ENCODE measurements at regions not wholly inside any gene's neighbourhood (a gene's known extent, or its start where the extent isn't known, plus 50 kb on each side); places are given as distances from the start of the nearest gene placed in this dataset.

DNA sequence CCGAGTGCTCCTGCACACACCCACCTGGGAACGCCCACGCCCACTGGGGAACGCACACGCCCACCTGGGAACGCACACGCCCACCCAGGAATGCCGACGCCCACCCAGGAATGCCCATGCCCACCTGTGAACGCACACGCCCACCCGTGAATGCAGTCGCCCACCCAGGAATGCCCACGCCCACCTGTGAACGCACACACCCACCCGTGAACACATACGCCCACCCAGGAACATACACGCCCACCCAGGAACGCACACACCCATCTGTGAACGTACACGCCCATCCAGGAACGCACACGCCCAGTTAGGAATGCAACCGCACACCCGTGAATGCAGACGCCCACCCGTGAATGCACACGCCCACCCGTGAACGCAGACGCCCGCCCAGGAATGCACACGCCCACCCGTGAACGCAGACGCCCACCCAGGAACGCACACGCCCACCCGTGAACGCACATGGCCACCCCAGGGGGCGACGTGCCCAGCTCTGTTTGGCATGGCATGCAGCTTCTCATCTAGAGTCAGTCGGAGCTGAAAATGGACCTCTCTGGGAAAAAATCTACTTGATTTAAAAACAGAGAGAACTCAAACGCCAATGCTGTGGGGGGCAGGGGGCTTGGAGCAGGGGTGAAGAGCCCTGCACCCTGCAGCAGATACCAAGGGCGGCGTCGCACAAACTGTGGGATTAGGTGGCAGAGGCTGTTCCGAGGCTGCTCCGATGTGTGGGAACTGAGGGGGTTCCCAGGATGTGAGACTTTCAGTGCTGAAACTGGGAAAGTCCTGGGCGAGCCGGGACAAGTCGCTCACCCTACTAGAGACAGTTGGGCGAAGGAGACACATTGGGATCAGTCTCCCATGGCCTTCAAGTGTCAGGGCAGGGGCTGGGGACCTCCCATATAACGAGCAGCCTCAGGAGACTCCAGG is 83.3 kb downstream of the MYEOV start:
- no peaks in the 10 kb centered on the region for H3K4me1 Mint-ChIP-seq (ENCODE audit: low read depth)
- H3K27me3 Mint-ChIP-seq (ENCODE audit: low read depth): no peaks in the 10 kb centered on the region
- H3K27ac Mint-ChIP-seq: no peak overlapping the region
- DNase-seq (no peak), ATAC-seq (replicated peaks in 1 of 2) (no peak)
- no peaks in the 10 kb centered on the region for H3K9me3 Mint-ChIP-seq
- H3K36me3 Mint-ChIP-seq (ENCODE audit: insufficient read depth in 2 of 2): no peaks in the 10 kb centered on the region
- H3K4me3 Mint-ChIP-seq: no peak overlapping the region

DNA sequence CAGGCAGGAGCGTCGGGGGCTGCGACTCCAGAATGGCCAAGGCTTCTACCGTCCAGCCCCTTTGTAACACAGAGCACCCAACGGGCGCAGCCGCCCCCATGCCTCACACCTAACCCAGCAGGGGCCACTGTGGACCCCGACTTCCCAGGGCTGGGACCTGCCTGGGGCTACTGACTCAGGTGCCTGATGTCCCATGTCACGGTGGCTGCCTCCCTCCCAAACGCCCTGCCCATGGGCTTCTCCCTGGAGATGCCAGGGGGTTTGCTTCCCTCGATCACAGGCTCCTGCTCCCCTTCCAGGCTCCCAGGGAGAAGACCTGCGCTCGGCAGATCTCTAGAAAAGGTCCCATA is 84.0 kb downstream of the MYEOV start:
- Mint-ChIP-seq H3K9me3 (no peaks in the 10 kb centered on the region), H3K4me1 (ENCODE audit: low read depth) (no peaks in the 10 kb centered on the region), H3K27me3 (ENCODE audit: low read depth) (no peaks in the 10 kb centered on the region), H3K27ac (no peak overlapping the region), H3K36me3 (ENCODE audit: insufficient read depth in 2 of 2) (no peaks in the 10 kb centered on the region), H3K4me3 (no peak overlapping the region)
- DNase-seq (no peak), ATAC-seq (replicated peaks in 1 of 2) (no peak)

DNA sequence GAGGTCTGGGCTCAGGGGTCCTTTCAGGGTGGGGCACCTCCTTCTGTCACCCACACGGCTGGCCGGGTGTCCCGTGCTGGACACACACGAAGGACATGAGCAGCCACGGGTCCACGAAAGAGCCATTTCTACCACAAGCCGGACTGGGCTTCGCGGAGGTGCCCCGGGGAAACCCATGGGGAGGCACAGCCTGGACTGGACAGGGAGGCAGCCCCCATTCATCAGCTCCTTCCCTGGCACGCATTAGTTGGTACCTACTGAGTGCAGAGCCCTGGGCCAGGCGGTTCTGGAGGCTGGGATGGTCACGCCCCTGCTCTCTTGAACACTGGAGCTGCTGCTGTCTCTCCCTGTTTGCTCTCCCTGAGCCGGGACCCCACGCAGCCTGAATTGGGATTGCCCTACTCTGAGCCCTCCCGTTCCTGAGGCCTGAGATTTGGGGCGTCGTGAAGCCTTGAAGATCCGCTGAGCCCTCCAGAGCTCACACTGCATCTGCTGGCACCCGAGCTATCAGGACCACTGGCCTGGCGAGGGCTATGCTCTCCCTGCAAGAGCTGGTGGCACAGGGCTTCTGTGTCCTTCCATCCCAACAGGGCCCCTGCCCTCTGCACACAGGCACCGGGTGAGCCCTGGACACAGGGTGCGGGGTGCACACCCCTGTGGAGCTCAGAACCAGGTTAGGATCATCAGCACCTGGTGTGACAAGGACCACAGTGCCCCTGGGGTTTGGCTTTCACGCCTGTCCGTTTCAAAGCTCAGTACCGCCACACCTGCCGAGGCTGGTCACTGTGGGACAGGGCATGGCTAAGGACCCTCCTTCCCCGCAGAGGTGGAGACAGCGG is 84.6 kb downstream of the MYEOV start:
- H3K9me3 Mint-ChIP-seq: no peaks in the 10 kb centered on the region
- H3K27me3 Mint-ChIP-seq (ENCODE audit: low read depth): no peaks in the 10 kb centered on the region
- ATAC-seq (replicated peaks in 1 of 2) (no peak), DNase-seq (no peak)
- no peaks in the 10 kb centered on the region for H3K36me3 Mint-ChIP-seq (ENCODE audit: insufficient read depth in 2 of 2)
- H3K27ac Mint-ChIP-seq: no peak overlapping the region
- no peak overlapping the region for H3K4me3 Mint-ChIP-seq
- no peaks in the 10 kb centered on the region for H3K4me1 Mint-ChIP-seq (ENCODE audit: low read depth)

DNA sequence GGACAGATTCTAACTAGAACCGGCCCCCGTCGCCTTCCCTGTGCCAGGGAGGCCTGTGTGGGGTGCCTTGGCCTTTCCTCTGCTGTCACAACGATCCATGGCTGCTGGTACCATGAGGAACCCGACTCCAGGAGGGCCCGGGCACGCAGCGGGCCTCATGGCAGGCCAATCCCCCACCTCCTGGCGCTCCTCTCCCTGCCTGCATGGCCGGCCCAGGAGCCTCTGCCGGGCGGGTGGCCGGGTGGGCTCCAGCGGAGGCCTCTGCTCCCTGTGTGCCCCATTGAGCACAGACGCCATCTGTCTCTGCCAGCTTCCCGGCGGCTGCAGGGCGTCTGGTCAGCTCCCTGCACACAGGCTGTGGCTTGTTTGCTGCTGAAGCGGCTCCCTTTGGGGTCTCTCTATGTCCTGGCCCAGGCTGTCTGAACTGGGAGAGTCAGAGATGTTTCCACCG is 86.5 kb downstream of the MYEOV start:
- no peak overlapping the region for H3K27ac Mint-ChIP-seq
- ATAC-seq (replicated peaks in 1 of 2): no peak
- DNase-seq: no peak

DNA sequence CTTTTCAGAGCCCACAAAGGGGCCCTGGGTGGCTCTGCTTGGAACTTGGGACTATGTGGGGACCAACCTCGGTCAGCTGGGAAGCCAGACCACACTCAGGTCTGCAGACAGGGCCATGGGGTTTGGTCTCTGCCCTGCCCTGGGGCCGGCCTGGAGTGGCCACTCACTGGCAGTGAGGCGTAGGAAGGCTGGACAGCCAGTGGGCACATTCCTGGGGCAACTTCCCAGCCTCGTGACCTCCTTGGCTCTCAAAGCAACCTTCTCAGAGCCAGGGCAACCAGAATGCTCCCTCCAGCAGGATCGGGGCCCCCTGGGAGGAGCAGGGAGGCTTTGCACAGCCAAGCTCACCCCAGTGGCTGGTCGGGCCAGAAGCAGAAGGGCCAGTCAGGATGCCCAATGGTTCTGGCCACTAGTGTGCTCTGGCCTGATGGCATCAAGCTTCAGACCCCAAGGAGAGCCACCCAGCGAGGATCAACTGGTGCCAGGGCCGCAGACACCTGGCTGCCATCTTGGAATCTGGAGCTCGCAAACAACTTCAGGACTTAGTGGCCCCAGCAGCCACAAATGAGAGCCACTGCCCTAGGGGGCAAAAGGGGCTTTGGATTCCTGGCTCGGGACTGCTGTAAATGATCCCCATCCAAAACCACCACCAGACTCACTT is 87.1 kb downstream of the MYEOV start:
- no peak overlapping the region for H3K27ac Mint-ChIP-seq
- ATAC-seq (replicated peaks in 1 of 2) (no peak), DNase-seq (no peak)
- H3K9me3 Mint-ChIP-seq: no peaks in the 10 kb centered on the region
- no peaks in the 10 kb centered on the region for H3K27me3 Mint-ChIP-seq (ENCODE audit: low read depth)
- no peaks in the 10 kb centered on the region for H3K4me1 Mint-ChIP-seq (ENCODE audit: low read depth)
- peak overlapping the region in 1 of 2 donors; percentile 31 for H3K4me3 Mint-ChIP-seq
- H3K36me3 Mint-ChIP-seq (ENCODE audit: insufficient read depth in 2 of 2): no peaks in the 10 kb centered on the region

More for the DNA sequence above, 86.5 kb downstream of the MYEOV start:
- H3K9me3 Mint-ChIP-seq: no peaks in the 10 kb centered on the region
- H3K27me3 Mint-ChIP-seq (ENCODE audit: low read depth): no peaks in the 10 kb centered on the region
- H3K4me1 Mint-ChIP-seq (ENCODE audit: low read depth): no peaks in the 10 kb centered on the region
- H3K36me3 Mint-ChIP-seq (ENCODE audit: insufficient read depth in 2 of 2): no peaks in the 10 kb centered on the region
- H3K4me3 Mint-ChIP-seq: no peak overlapping the region

DNA sequence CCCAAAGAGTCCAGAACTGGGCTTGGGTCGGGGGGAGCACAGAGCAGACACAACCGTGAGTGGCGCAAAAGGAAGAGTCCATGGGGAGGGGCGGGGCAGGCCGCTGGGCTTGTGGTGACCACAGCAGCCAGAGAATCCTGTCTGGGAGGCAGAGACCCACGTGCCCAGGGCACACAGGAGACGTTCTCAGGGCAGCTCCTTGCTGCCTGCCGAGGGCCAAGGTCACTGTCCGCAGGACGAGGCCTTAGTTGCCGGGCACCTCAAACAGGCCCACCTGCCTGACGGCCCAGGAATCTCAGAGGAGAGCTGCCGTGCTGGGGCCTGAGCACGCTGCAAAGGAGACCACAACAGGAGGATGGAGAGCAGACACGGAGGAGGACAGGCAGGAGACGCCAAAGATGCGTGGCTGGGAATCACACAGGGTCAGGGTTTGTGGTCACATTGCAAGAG is 87.8 kb downstream of the MYEOV start:
- Mint-ChIP-seq H3K9me3 (no peaks in the 10 kb centered on the region), H3K27me3 (ENCODE audit: low read depth) (no peaks in the 10 kb centered on the region), H3K27ac (no peak overlapping the region), H3K36me3 (ENCODE audit: insufficient read depth in 2 of 2) (no peaks in the 10 kb centered on the region), H3K4me3 (peak overlapping the region in 1 of 2 donors; percentile 47), H3K4me1 (ENCODE audit: low read depth) (no peaks in the 10 kb centered on the region)
- ATAC-seq (replicated peaks in 1 of 2) (no peak), DNase-seq (no peak)

DNA sequence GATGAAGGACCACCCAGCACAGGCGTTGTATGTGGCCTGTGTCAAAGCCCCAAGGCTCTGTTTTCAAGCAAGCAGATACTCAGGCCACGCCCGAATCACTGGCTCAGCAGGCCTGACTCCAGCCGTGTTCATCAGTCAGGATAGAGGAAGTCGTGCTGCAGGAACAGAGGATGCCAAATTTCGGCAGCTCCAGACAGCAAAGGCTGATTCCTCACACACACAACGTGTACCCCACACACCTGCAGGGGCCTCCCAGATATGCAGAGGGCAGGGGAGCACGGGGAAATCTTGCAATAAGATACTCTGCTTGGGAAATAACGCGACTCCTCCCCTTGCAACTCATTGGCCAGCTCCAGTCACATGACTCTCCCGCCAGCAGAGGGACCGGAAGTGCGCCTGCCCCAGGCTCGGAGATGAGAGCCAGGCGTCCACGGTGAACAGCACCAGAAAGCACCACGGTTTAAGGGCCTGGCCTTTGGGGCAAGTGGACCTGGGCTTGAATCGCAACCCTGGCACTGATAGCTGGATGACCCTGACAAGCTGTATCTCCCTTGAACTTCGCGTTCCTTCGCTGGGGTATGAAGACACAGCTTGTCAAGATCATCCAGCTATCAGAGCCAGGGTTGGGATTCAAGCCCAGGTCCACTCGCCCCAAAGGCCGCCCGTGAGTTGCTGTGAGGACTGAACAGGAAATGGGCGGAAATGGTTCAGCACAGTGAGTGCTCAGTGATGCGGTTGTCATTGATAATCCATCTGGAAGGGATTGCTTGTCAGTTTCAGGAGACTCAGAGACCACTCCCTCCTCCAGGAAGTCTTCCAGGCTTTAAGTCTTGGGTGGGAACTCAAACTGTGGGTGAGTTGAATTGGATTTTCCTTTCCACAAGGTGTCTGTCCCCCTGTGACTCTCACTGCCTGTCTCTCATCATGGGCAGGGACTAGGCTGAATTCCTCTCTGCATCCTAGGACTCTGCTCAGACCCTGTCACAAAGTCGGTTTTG is 88.5 kb downstream of the MYEOV start:
- DNase-seq (peak in 1 of 2 donors; percentile 62), ATAC-seq (replicated peaks in 1 of 2) (peak in 1 of 2 donors; percentile 84)
- Mint-ChIP-seq H3K27me3 (ENCODE audit: low read depth) (no peaks in the 10 kb centered on the region), H3K27ac (no peak overlapping the region), H3K4me3 (peak overlapping the region in 1 of 2 donors; percentile 47), H3K4me1 (ENCODE audit: low read depth) (no peaks in the 10 kb centered on the region), H3K36me3 (ENCODE audit: insufficient read depth in 2 of 2) (no peaks in the 10 kb centered on the region), H3K9me3 (peaks cover under 1 to 3% of the 10 kb centered on the region in 2 donors)

DNA sequence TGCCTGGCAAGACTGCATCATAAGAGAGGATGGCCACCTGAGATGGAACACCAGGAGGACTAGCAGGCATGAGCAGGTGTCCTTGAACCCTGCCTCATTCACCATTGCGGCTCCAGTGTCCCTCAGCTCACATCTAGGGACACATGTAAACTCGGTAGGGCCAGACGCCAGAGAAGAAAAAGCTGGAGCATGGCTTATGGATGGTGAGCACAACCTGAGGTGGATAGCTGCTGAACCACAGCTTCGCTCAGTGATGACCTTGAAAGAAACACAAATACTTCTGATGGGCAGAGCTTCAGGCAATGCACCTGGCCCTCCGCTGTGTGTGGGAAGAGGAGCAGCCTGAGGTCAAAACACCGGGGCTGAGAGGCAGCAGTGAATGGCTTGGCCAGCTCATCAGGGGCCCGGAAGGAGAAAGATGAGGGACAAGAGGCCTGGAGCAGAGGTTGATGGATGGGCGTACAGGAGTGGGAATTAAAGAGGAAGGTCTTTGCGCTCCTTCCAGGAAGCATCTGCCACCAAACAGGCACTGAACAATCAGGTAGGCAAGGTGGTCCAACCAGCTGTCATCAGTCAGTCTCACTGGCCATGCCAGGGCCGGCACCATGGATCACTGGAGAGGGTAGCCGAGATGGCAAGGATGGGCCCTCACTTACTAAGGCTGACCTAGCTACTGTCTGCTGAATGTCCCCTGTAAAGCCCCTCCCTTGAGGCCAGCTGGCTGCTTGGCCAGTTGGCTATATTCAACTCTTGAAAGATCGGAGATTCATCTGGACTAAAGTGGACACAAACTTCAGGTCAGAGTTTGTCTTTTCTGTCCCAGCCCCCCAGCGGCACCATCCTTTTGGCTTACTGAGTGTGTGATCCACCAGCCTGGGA is 89.7 kb downstream of the MYEOV start:
- H3K4me3 Mint-ChIP-seq: peak overlapping the region in 1 of 2 donors; percentile 40
- no peak overlapping the region for H3K27ac Mint-ChIP-seq
- H3K27me3 Mint-ChIP-seq (ENCODE audit: low read depth): no peaks in the 10 kb centered on the region
- peaks cover 7 to 9% of the 10 kb centered on the region in 2 donors for H3K36me3 Mint-ChIP-seq (ENCODE audit: insufficient read depth in 2 of 2)
- no peak for DNase-seq
- ATAC-seq (replicated peaks in 1 of 2): no peak
- peaks cover 10 to 13% of the 10 kb centered on the region in 2 donors for H3K9me3 Mint-ChIP-seq
- no peaks in the 10 kb centered on the region for H3K4me1 Mint-ChIP-seq (ENCODE audit: low read depth)

DNA sequence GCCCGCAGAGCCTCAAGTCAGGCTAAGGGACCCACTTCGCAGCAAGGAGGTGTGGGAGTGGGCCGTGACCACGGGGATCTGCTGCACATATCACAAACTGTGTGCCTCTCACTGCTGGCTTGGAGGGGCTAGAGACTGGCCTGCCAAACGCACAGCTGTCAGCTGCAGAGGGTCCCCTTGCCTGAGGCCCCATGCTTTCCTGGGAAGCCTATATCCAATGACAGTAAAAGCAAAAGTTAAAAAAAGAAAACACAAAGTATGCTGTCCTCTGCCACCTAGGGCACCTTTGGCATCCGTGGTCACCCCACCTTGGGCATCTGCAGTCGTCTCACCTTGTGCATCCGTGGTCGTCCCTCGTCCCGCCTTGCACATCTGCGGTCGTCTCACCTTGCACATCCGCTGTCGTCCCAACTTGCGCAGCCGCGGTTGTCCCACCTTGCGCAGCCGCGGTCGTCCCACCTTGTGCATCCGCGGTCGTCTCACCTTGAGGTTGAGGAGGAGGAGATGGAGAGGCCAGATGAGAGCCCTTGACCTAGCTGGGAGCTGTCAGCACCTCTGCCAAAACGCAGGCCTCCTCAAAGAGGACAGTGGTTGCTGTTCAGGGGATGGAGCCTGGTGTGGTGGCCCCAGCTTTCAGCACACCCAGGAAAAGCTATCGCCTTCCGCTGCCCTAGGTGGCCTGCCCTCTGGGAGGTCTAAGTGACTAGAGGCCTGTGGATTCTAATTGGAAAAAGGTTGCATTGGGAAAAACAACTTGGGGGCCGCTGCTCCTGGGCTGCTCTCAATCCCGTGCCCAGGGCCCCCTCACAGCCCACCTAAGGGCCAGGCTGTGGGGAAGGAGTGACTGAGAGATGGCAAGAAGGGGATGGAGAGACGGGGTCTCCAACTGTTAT is 90.5 kb downstream of the MYEOV start:
- ATAC-seq (replicated peaks in 1 of 2) (no peak), DNase-seq (no peak)
- Mint-ChIP-seq H3K27me3 (ENCODE audit: low read depth) (no peaks in the 10 kb centered on the region), H3K4me1 (ENCODE audit: low read depth) (no peaks in the 10 kb centered on the region), H3K4me3 (no peak overlapping the region), H3K27ac (no peak overlapping the region), H3K9me3 (peaks cover 15 to 16% of the 10 kb centered on the region in 2 donors), H3K36me3 (ENCODE audit: insufficient read depth in 2 of 2) (peaks cover 7 to 13% of the 10 kb centered on the region in 2 donors)

DNA sequence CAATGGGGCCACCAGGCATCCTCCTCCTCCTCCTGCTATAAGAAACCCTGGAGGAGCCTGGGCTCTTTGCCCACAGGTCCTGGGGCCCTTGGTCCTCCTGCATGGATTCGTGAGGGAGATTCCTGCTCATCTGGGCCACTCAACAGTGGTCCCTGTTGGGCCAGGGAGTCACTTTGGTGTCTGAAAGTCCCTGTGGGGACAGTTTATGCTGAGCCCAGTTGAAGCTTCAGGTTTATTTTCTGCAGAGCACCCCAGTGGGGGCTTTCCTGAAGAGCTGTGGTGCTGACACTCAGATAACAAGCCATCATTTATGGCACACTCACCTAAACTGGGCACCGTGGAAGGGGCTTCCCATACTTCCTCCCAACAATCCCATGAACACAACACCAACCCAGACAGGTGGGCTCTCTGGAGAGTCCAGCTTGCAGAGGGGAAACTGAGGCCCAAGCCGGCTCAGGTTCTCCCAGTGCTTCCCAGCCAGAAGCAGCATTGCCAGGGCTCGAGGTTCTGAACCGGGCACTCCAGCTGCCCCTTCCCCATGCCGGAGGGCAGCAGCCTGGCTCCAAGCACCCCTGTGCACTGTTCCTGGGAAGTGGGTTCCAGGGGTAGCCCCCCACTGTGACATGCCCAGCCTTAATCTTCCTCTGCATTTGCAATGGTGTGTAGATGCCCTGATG is 91.3 kb downstream of the MYEOV start:
- ATAC-seq (replicated peaks in 1 of 2) (no peak), DNase-seq (no peak)
- no peak overlapping the region for H3K27ac Mint-ChIP-seq
- H3K9me3 Mint-ChIP-seq: peaks cover 15 to 16% of the 10 kb centered on the region in 2 donors
- H3K4me3 Mint-ChIP-seq: no peak overlapping the region
- H3K36me3 Mint-ChIP-seq (ENCODE audit: insufficient read depth in 2 of 2): peaks cover 9 to 13% of the 10 kb centered on the region in 2 donors
- H3K27me3 Mint-ChIP-seq (ENCODE audit: low read depth): no peaks in the 10 kb centered on the region
- no peaks in the 10 kb centered on the region for H3K4me1 Mint-ChIP-seq (ENCODE audit: low read depth)

All from activated T-cell treated with anti-CD3 and anti-CD28 coated beads, Interleukin-2, amount 50 U/mL, for 72 hours (primary cell).